ENCODE measurements at regions not wholly inside any gene's neighbourhood (a gene's known extent, or its start where the extent isn't known, plus 50 kb on each side); places are given as distances from the start of the nearest gene placed in this dataset.

DNA sequence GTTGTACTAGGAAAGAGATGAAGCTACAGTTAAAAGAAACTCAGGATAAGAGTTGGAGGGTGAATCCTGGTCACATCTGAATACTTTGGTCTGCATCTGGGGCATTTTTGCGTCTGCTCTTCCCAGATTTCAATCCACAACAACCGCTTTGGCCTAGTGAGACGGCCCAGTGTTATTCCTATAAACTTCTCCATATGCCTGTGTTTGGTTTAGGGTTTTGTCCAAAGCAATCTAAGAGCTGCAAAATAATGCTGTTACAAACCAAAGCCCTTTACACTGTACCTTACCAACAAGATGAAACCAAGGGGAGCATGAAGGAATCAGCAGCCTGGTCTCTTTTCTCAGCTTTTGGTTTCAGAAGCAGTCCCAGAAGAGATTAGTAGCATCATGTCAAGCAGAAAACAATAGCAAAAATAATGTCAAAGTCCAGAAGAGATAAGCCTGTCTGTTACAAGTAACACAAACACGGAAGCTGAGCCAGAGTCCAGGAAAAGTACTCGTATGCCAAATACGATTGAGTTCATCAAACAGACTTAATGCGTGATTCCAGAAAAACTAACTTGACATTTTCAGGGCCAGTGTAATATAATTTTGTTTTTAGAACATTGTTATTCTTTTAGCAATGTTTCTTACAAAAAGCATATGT, 379.9 kb upstream of the ACO1 start:
- no peak overlapping the region for H3K4me3 ChIP-seq (replicated peaks in 1 of 3; ENCODE audit: insufficient read depth in 1 of 3, low read depth in 1 of 3, low read length in 3 of 3)
- no peak overlapping the region for H3K4me2 ChIP-seq (ENCODE audit: insufficient read depth, low read length)
- no peak for DNase-seq (ENCODE audit: low read depth, low spot score)
- H3K9me1 ChIP-seq (replicated peaks; ENCODE audit: control insufficient read depth, extremely low read depth, insufficient read depth, low read length), result no peaks in the 10 kb centered on the region
- no peaks in the 10 kb centered on the region for H3K36me3 ChIP-seq (ENCODE audit: control insufficient read depth in 2 of 2, extremely low read depth in 1 of 2, insufficient read depth in 2 of 2, low read length in 2 of 2)
- POLR2A ChIA-PET, result no interaction called here
- CTCF ChIA-PET, result no interaction called here
- H3K9ac ChIP-seq (replicated peaks; ENCODE audit: extremely low read depth, insufficient read depth, low read length), result no peak overlapping the region
- TF ChIP-seq POLR2AphosphoS5 (IDR thresholded peaks at IDR 0.05; ENCODE audit: insufficient read depth, low read depth, low read length) (no peak), FOS (IDR thresholded peaks at IDR 0.05; ENCODE audit: borderline replicate concordance, insufficient read depth, low read length) (no peak)
- TF ChIP-seq, protein P1, sequence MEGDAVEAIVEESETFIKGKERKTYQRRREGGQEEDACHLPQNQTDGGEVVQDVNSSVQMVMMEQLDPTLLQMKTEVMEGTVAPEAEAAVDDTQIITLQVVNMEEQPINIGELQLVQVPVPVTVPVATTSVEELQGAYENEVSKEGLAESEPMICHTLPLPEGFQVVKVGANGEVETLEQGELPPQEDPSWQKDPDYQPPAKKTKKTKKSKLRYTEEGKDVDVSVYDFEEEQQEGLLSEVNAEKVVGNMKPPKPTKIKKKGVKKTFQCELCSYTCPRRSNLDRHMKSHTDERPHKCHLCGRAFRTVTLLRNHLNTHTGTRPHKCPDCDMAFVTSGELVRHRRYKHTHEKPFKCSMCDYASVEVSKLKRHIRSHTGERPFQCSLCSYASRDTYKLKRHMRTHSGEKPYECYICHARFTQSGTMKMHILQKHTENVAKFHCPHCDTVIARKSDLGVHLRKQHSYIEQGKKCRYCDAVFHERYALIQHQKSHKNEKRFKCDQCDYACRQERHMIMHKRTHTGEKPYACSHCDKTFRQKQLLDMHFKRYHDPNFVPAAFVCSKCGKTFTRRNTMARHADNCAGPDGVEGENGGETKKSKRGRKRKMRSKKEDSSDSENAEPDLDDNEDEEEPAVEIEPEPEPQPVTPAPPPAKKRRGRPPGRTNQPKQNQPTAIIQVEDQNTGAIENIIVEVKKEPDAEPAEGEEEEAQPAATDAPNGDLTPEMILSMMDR (IDR thresholded peaks at IDR 0.05; ENCODE audit: extremely low read depth in 1 of 2, insufficient read depth in 1 of 2, low read depth in 1 of 2, low read length in 2 of 2), result no peak
- no peaks in the 10 kb centered on the region for H3K4me1 ChIP-seq (ENCODE audit: control insufficient read depth, extremely low read depth, insufficient read depth, low read length)
- H3K27me3 ChIP-seq (ENCODE audit: control insufficient read depth in 2 of 2, insufficient read depth in 2 of 2, low read length in 2 of 2), result no peaks in the 10 kb centered on the region
- FAIRE-seq, result no peak
- no peak overlapping the region for H3K27ac ChIP-seq (ENCODE audit: insufficient read depth, low read depth, low read length)
- H2AFZ ChIP-seq (ENCODE audit: low read depth, low read length), result no peak overlapping the region
- BruUV-seq (replicated peaks), result no TSS peak
- H4K20me1 ChIP-seq (replicated peaks; ENCODE audit: control insufficient read depth, extremely low read depth, insufficient read depth, low read length), result no peaks in the 10 kb centered on the region
- H3K79me2 ChIP-seq (ENCODE audit: control insufficient read depth, insufficient read depth, low read length), result no peaks in the 10 kb centered on the region
- dilution Hi-C loops (cut with MboI; ENCODE audit: extremely low pct_ligation_motif_present, low sequenced_read_pairs), result no loop called here
- no peaks in the 10 kb centered on the region for H3K9me3 ChIP-seq (replicated peaks; ENCODE audit: control insufficient read depth, insufficient read depth, low read length)
- intact Hi-C loops (cut with micrococcal nuclease), result no loop called here

DNA sequence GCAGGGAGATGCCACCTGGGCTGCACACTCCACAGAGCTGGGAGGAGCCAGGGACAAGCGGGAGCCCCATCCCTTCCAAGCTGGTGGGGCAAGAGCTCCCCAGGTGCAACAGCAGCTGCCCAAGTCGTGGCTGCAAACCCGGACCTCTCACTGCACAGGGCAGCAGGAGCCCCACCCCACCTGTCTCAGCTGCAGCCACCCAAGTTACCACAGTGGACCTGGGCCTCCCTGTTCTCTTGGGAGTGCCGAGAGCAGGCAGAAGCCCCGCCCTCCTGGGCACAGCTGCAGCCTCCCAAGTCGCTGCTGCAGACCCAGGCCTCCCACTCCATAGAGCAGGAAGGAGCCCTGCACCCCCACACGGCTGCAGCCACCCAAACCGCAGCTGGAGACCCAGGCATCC, 374.1 kb upstream of the ACO1 start:
- no peaks in the 10 kb centered on the region for H3K9me1 ChIP-seq (replicated peaks; ENCODE audit: control insufficient read depth, extremely low read depth, insufficient read depth, low read length)
- peaks cover 3% of the 10 kb centered on the region for H3K9me3 ChIP-seq (replicated peaks; ENCODE audit: control insufficient read depth, insufficient read depth, low read length)
- ChIA-PET CTCF (no interaction called here), POLR2A (no interaction called here)
- no peak overlapping the region for H3K9ac ChIP-seq (replicated peaks; ENCODE audit: extremely low read depth, insufficient read depth, low read length)
- DNase-seq (ENCODE audit: low read depth, low spot score) (no peak), FAIRE-seq (no peak)
- H2AFZ ChIP-seq (ENCODE audit: low read depth, low read length), result no peak overlapping the region
- H3K36me3 ChIP-seq (ENCODE audit: control insufficient read depth in 2 of 2, extremely low read depth in 1 of 2, insufficient read depth in 2 of 2, low read length in 2 of 2), result no peaks in the 10 kb centered on the region
- no peak overlapping the region for H3K4me2 ChIP-seq (ENCODE audit: insufficient read depth, low read length)
- H3K27me3 ChIP-seq (ENCODE audit: control insufficient read depth in 2 of 2, insufficient read depth in 2 of 2, low read length in 2 of 2), result no peaks in the 10 kb centered on the region
- BruUV-seq (replicated peaks), result no TSS peak
- H4K20me1 ChIP-seq (replicated peaks; ENCODE audit: control insufficient read depth, extremely low read depth, insufficient read depth, low read length), result no peaks in the 10 kb centered on the region
- intact Hi-C loops (cut with micrococcal nuclease) (no loop called here), dilution Hi-C loops (cut with MboI; ENCODE audit: extremely low pct_ligation_motif_present, low sequenced_read_pairs) (no loop called here)
- H3K4me1 ChIP-seq (ENCODE audit: control insufficient read depth, extremely low read depth, insufficient read depth, low read length), result no peaks in the 10 kb centered on the region
- H3K79me2 ChIP-seq (ENCODE audit: control insufficient read depth, insufficient read depth, low read length), result no peaks in the 10 kb centered on the region
- TF ChIP-seq MYC (IDR thresholded peaks at IDR 0.05; ENCODE audit: low read depth, low read length) (no peak), FOS (IDR thresholded peaks at IDR 0.05; ENCODE audit: borderline replicate concordance, insufficient read depth, low read length) (no peak), POLR2AphosphoS5 (IDR thresholded peaks at IDR 0.05; ENCODE audit: insufficient read depth, low read depth, low read length) (no peak), JUN (IDR thresholded peaks at IDR 0.05; ENCODE audit: borderline replicate concordance, insufficient read depth, insufficient read length, low read depth) (no peak), GATA2 (IDR thresholded peaks at IDR 0.05; ENCODE audit: insufficient read depth, insufficient read length, low read depth, low read length) (no peak), POLR2A (IDR thresholded peaks at IDR 0.05; ENCODE audit: low read depth, low read length) (no peak), EZH2 (IDR thresholded peaks at IDR 0.05; ENCODE audit: borderline replicate concordance, low read depth, low read length, severe bottlenecking) (no peak)
- TF ChIP-seq, protein P1 (IDR thresholded peaks at IDR 0.05; ENCODE audit: extremely low read depth in 1 of 2, insufficient read depth in 1 of 2, low read depth in 1 of 2, low read length in 2 of 2), result no peak
- TF ChIP-seq, protein P2, sequence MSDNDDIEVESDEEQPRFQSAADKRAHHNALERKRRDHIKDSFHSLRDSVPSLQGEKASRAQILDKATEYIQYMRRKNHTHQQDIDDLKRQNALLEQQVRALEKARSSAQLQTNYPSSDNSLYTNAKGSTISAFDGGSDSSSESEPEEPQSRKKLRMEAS (IDR thresholded peaks at IDR 0.05; ENCODE audit: insufficient read depth, insufficient read length), result no peak
- H3K4me3 ChIP-seq (replicated peaks in 1 of 3; ENCODE audit: insufficient read depth in 1 of 3, low read depth in 1 of 3, low read length in 3 of 3), result no peak overlapping the region
- H3K27ac ChIP-seq (ENCODE audit: insufficient read depth, low read depth, low read length), result no peak overlapping the region
